WTC11 (cell line): ENCODE measurements at regions not wholly inside any gene's neighbourhood (a gene's known extent, or its start where the extent isn't known, plus 50 kb on each side); places are given as distances from the start of the nearest gene placed in this dataset.

ENCODE experiments used
- CTCF ChIP-seq: fragments of 200-600 bp; IDR thresholded peaks from 2 replicates; pipeline ENCODE4 v1.8.0; 2022; ENCODE audit warnings: antibody characterized with exemption
- E2F4 ChIP-seq: sonication (generic); formaldehyde crosslinking; IDR thresholded peaks from 2 replicates; pipeline ENCODE4 v1.8.1; 2022; ENCODE audit warnings: low read depth, mild to moderate bottlenecking, moderate library complexity, missing genetic modification reagents, borderline replicate concordance
- ETV6 ChIP-seq: sonication (generic); formaldehyde crosslinking; IDR thresholded peaks from 2 replicates; pipeline ENCODE4 v1.8.1; 2022; ENCODE audit warnings: mild to moderate bottlenecking, missing genetic modification reagents
- FOXK1 ChIP-seq: sonication (generic); formaldehyde crosslinking; IDR thresholded peaks from 2 replicates; pipeline ENCODE4 v1.8.0; 2022; ENCODE audit warnings: mild to moderate bottlenecking, moderate library complexity, missing genetic modification reagents
- IRF1 ChIP-seq: sonication (generic); formaldehyde crosslinking; IDR thresholded peaks from 2 replicates; pipeline ENCODE4 v1.8.0; 2023; ENCODE audit warnings: missing genetic modification reagents
- MAX ChIP-seq: sonication (generic); formaldehyde crosslinking; IDR thresholded peaks from 2 replicates; pipeline ENCODE4 v1.8.0; 2022; ENCODE audit warnings: mild to moderate bottlenecking, missing genetic modification reagents
- RELA ChIP-seq: sonication (generic); formaldehyde crosslinking; IDR thresholded peaks from 2 replicates; pipeline ENCODE4 v1.8.1; 2022; ENCODE audit warnings: missing genetic modification reagents, mild to moderate bottlenecking, borderline replicate concordance
- SMAD3 ChIP-seq: sonication (generic); formaldehyde crosslinking; IDR thresholded peaks from 2 replicates; pipeline ENCODE4 v1.8.0; 2022; ENCODE audit warnings: missing genetic modification reagents, mild to moderate bottlenecking, borderline replicate concordance
- SP1 ChIP-seq: sonication (generic); formaldehyde crosslinking; conservative IDR thresholded peaks from 2 replicates; pipeline ENCODE4 v1.8.1; 2022; ENCODE audit warnings: missing genetic modification reagents
- TF ChIP-seq, protein P1 (sequence below): sonication (generic); formaldehyde crosslinking; IDR thresholded peaks from 2 replicates; pipeline ENCODE4 v1.8.1; 2023; ENCODE audit warnings: mild to moderate bottlenecking, missing genetic modification reagents, borderline replicate concordance

- TF ChIP-seq SP1 (no peak), RELA (no peak), CTCF (no peak), MAX (CRISPR knock-in tag) (no peak), FOXK1 (CRISPR knock-in tag) (no peak), ETV6 (CRISPR knock-in tag) (no peak), SMAD3 (no peak), IRF1 (no peak), E2F4 (CRISPR knock-in tag) (no peak)
- TF ChIP-seq, protein P1, sequence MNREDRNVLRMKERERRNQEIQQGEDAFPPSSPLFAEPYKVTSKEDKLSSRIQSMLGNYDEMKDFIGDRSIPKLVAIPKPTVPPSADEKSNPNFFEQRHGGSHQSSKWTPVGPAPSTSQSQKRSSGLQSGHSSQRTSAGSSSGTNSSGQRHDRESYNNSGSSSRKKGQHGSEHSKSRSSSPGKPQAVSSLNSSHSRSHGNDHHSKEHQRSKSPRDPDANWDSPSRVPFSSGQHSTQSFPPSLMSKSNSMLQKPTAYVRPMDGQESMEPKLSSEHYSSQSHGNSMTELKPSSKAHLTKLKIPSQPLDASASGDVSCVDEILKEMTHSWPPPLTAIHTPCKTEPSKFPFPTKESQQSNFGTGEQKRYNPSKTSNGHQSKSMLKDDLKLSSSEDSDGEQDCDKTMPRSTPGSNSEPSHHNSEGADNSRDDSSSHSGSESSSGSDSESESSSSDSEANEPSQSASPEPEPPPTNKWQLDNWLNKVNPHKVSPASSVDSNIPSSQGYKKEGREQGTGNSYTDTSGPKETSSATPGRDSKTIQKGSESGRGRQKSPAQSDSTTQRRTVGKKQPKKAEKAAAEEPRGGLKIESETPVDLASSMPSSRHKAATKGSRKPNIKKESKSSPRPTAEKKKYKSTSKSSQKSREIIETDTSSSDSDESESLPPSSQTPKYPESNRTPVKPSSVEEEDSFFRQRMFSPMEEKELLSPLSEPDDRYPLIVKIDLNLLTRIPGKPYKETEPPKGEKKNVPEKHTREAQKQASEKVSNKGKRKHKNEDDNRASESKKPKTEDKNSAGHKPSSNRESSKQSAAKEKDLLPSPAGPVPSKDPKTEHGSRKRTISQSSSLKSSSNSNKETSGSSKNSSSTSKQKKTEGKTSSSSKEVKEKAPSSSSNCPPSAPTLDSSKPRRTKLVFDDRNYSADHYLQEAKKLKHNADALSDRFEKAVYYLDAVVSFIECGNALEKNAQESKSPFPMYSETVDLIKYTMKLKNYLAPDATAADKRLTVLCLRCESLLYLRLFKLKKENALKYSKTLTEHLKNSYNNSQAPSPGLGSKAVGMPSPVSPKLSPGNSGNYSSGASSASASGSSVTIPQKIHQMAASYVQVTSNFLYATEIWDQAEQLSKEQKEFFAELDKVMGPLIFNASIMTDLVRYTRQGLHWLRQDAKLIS (CRISPR knock-in tag), result no peak
Measured at GRCh38 chr13:72650051-72650700, 77.3 kb downstream of the MZT1 start.
